ENCODE measurements at regions not wholly inside any gene's neighbourhood (a gene's known extent, or its start where the extent isn't known, plus 50 kb on each side); places are given as distances from the start of the nearest gene placed in this dataset.

DNA sequence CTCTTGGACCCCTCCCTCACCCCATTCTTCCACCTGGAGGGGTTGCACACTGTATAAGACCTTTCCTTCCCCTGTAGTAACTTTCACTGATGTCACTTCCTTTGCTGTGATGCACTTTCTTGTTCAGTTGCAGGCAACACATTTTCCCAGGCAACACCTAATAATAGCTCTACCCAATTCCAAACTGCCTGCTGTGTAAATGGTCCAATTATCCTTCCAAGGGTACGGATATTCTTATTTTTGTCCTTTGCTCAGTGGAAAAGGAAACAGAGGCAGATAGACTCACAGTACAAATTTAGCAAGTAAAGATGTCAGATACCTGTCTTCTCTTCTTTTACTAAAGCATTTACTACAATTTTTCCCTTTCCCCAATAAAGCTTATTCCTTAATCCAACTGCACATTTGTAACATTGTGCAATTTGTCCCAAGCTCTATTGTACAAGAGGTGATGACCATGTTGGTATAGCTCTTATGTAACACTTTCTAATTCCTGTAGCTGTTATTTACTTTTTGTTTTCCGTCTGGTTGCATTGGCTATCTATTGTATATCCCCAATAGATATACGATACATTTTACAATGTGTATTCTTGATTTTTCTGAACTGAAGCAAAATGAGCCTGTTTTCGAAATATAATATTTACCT is 69.1 kb upstream of the NPFFR2 start:
- no peak for DNase-seq
- TF ChIP-seq POLR2A (IDR thresholded peaks at IDR 0.05; ENCODE audit: low read length) (no peak), GATA1 (IDR thresholded peaks at IDR 0.05; ENCODE audit: low read depth, low read length) (no peak)

GRCh38 chr4:71974681-71975080 is 57.1 kb upstream of the NPFFR2 start:
- TF ChIP-seq POLR2A (IDR thresholded peaks at IDR 0.05; ENCODE audit: low read length) (no peak), GATA1 (IDR thresholded peaks at IDR 0.05; ENCODE audit: low read depth, low read length) (no peak)
- no peak for DNase-seq

GRCh38 chr4:71976523-71976922 is 55.3 kb upstream of the NPFFR2 start:
- DNase-seq = no peak
- no peak for TF ChIP-seq GATA1 (IDR thresholded peaks at IDR 0.05; ENCODE audit: low read depth, low read length)
- TF ChIP-seq POLR2A (IDR thresholded peaks at IDR 0.05; ENCODE audit: low read length) = no peak

DNA sequence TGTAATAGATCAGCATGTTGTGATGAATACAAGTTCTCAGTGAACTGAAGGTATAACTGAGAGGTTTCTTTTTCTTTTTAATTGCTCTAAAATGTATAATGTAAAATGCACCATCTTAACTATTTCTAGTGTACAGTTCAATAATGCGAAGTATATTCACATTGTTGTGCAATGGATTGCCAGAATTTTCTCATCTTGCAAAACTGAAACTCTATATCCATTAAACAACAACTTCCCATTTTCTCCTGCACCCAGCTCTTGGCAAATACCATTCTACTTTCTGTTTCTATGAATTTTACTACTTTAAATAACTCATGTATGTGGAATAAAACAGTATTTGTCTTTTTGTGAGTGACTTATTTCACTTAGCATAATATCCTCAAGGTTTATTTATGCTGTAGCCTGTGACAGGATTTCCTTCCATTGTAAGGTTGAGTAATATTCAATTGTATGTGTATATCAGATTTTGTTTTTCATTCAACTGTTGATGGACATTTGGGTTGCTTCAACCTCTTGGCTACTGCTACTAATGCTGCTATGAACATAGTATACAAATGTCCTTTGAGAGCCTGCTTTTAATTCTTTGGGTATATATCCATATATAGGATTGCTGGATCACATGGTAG is 53.5 kb upstream of the NPFFR2 start:
- no peak for TF ChIP-seq GATA1 (IDR thresholded peaks at IDR 0.05; ENCODE audit: low read depth, low read length)
- no peak for DNase-seq

- no peak for DNase-seq
- no peak for TF ChIP-seq POLR2A (IDR thresholded peaks at IDR 0.05; ENCODE audit: low read length)
- TF ChIP-seq GATA1 (IDR thresholded peaks at IDR 0.05; ENCODE audit: low read depth, low read length) = no peak
Measured at GRCh38 chr4:71980976-71981375, 50.8 kb upstream of the NPFFR2 start.
